UCSD-AML1 (cell line): ENCODE measurements at regions not wholly inside any gene's neighbourhood (a gene's known extent, or its start where the extent isn't known, plus 50 kb on each side); places are given as distances from the start of the nearest gene placed in this dataset.

ENCODE experiments used
- DNase-seq: peaks from one replicate; lab custom pipeline; 2025; ENCODE audit not compliant: unreplicated experiment; lab: John Stamatoyannopoulos, UW

DNA sequence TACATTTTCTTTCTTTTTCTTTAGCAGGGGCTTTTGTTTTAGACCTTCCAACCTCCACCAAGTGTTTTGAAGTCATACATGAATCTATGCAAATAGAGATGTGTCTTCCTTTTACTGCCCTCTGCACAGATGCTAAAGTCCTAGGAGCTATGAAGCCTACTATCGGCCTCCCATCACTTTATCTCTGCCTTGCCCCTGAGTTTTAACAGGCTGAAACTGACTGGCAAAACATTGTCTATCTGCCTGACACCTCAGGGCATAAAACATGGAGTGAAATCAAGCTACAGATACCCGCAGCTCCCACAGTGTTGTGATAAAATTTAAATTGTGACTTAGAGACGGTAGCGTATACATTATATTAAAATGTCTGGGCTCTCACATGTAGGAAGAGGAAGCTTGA lies 604.6 kb upstream of the C9orf72 start:
- DNase-seq, result no peak

DNA sequence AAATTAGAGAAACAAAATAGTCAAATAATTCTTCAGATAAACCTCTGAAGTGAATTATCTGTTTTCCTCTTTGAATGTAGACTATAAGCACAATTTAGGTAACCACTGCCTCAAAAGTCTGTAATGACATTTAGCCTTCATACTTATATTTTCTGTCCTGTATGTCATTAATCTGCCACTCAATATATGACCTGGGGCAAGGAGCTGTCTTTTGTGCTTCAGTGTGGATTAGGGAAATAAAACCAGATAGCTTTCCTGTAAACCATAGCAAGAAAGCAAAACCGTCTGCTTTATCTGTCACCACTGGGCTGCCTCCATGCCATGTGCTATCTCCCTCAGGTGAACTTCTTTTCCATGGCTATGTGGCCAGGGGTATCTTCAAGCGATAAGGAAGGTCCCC lies 606.6 kb upstream of the C9orf72 start:
- DNase-seq, result no peak

DNA sequence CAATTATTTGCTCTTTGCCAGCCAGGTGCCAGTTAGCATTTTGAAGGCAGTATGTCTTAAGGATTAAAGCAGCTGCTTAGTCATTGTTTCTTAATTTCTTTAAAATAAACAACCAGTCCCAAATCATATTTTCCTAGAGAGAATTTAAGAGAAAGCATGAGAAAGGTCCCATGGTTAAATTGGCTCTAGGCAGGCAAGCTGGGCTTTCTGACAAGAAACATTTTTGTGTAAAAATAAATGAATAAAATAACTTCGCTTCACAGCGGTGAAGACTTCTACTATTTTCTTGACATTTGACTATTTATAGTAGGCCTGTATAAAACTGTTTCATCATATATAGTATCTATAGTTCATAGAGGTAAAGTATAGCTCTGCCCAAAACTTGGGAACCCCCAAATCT lies 617.7 kb upstream of the C9orf72 start:
- DNase-seq, result no peak

DNA sequence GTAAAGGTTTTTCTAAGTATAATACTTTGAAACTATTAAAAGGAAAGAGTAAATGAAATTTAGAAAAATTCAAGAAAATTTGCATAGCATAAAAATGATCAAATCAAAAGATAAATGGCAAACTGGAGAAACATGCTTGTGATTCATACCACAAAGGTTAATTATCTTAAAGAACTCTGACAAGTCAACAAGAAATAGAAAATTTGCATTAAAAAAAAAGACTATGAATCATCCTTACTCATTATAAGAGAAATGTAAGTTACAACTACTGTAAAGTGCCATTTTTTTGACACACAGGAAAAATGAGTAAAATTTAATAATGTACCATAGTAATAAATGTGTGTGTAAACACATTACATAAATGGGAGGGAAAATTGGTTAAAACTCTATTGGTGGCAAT lies 624.4 kb upstream of the C9orf72 start:
- no peak for DNase-seq

DNA sequence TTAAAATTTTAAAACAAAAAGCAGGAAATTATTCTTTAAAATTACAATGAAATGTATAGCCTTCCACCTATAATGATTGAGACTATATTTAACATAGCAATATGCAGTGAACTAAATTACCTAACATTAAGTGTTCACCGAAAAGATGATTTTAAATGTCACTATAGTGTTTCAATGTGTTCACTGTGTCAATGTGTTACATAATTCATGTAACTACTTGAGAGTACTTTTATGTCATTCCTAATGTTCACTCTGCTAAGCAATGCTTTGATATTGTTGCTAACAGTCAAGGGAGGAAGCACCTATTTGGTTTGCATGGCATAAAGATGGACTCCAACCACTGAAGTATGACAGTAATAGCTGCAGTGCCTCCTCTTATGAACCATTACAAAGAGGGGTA lies 629.8 kb upstream of the C9orf72 start:
- no peak for DNase-seq

DNA sequence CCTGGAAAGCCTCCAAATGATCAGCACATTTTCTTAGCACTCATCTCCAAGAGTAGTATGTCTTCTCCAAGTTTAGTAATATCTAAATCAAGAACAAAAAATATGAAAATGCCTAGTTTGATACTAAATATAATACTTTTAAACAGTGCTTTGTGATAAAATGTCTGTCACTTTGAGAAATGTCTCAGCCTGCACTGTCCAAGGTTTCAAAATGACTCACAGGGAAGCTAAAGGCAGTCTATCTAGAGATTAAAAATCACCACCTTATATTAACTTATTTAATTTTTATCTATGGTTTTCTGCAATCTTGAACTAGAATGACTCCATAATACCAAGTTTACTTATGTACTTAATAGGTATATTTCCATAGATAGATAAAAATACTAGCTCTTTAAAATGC lies 633.0 kb upstream of the C9orf72 start:
- no peak for DNase-seq

DNA sequence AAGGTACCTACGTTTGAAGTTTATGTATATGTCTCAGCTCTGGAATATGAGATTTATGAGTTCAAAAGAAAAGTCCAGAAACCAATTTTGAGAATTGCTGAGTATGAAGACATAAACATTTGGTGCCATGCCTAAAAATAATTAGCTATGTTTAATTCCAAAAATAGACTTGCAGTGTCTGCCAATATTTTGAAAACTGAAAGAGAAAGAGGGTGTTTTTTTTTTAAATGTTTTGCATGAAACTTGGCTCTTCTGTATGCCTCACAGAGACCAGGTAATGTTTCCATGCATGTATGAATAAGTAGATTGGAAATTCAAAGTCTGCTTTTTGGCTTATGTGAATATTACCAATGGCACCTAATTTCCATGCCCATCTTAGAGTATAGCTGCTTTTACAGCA lies 634.4 kb upstream of the C9orf72 start:
- DNase-seq, result no peak

DNA sequence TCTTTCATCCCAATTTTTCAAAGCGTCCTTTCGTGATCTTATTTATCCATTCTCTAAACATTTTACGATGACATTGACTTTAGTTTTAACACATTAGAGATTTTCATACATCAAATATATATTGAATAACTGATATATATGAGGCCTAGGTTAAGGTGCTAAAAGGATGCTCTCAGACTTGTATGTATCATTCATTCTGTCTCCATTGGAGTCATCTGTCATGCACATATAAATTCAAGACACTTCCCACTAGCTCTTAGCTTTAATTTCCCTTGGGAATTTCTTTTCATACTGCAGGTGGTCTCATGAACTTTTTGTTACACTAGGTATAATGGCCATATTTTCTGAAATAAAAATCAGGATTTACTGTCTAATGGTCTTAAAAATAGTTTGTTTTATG lies 635.8 kb upstream of the C9orf72 start:
- DNase-seq, result no peak

DNA sequence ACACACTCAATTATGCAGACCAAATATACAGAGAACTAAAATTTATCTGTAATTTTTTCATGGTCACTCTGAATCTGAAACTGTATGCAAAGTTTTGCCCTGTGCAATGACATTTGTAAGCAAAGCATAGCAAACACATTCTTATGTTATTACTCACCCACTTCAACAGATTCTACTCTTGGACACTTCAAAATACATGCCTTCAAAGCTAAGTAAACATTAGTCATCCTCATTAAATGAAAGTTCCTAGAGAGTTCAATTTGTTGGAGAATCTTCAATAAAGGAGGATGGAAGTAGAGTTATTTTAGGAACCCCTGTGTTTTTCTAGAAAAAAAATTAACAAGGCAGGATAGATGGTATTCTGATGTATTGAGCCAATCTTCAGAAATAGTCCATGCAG lies 639.7 kb upstream of the C9orf72 start:
- DNase-seq, result no peak

DNA sequence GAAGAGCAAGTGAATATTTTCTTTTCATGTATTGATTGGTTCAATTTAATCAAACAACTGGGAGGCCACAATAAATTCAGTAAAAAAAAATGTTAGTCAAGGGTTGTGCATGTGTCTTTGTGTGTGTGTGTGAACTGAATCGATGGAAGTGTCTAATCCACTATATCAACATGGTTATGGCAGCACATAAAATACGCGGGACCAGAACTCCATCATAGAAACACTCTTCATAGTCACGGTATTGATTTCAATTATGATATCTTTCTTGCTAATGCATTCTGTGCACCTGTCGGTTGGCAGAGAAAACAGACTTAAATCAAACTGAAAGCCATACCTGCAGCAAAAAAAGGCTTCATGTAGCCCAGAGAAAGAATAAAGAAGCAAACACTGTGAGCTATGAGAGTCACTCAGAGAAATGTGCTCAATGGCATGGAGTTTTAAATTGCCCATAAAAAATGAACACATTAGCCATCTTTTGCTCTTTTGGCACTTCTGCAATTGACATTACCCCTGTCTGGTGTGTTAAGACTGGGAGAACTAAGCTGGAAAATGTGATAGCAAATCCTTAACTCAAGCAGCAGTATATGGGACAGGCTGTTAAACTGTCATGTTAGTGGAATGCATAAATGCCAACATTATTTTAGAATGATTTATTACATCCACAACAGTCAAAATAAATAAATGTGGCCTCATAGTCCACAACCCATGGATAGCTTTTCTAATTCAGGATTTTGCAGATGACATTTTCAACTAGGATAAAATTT lies 642.4 kb upstream of the C9orf72 start:
- DNase-seq, result no peak

DNA sequence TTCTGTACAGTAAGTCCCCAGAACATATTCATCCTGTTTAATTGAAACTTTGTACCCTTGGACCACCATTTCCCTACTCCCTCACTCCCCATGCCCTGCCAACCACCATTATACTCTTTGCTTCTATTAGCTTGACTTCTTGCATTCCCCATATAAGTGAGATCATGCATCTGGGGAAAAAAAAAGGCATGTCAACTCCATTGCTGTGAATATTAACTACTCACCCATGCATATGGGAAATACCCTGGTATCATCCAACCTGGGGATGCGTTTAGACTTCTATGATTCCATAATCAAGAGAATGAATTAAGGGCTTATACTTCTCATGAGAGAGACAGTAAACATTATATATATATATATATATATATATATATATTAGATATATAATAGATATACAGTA lies 659.4 kb upstream of the C9orf72 start:
- DNase-seq, result no peak

DNA sequence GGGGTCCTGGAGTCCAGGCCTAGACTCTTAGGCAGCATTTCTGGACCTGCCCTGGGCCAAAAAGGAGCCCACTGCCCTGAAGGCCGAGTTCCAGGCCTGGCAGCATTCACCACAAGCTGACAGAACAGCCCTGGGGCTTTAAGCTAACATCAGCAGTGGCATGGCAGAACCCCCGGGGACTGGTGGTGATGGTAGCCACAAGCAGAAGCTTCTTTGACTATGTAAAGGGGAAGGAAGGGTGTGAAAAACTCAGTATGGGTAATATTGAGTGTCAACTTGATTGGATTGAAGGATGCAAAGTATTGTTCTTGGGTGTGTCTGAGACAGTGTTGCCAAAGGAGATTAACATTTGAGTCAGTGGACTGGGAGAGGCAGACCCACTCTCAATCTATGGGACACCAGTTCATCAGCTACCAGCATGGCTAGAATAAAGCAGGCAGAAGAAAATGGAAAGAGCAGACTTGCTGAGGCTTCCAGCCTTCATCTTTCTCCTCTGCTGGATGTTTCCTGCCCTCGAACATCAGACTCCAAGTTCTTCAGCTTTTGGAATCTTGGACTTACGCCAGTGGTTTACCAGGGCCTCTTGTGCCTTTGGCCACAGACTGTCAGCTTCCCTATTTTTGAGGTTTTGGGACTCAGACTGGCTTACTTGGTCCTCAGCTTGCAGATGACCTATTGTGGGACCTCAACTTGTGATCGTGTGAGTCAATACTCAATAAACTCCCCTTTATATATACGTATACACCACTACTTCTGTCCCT lies 661.0 kb upstream of the C9orf72 start:
- DNase-seq, result no peak

DNA sequence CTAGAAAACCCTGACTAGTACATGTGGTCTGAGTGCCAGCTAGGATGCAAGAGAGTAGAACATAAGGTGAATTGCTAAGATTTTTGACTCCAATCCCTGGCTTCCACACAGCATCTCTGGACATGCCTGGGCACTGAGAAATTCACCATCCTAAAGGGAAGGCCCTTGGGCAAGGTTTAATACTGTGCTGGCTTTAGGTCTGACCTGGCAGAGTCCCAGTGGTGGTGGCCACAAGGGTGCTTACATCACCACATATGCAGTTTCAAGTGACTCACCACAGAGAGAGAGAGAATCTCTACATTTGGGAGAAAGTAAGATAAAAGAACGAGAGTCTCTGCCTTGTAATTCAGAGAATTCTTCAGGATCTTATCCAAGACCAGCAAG lies 661.6 kb upstream of the C9orf72 start:
- no peak for DNase-seq

DNA sequence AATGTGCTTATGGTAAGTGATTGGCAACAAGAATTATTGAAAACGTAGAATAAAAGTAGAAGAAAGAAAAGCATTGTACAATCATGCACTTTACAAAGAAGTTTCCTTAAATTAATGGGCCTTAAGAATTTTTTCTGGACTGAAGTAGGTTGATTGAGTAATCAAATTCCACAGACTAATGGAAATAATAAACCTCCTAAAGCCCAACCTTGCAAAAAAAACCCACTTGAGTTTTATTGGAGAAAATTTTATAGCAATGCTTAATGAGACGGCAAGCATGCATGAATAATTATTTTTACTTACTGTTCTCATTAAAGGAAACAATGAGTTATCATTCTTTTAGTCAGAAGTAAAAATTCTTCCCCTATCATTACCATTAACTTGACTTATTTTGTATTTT lies 676.1 kb upstream of the C9orf72 start:
- DNase-seq, result no peak

DNA sequence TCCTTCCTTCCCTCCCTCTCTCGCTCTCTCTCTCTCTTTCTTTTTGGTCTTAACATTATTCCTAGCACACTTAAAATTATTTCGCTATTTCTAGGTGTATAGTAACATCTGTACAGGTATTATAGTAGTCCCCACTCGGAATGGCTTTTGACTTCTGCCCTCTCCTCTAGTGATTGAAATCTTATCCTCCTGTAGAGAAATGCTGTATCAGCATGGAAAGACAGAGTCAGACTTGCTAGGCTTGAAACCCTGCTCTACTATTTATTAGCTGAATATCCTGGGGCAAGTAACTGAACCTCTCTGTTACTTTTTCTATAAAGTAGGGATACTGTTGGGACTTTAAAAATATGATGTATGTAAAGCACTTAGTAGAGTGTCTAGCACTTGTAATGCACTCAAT lies 681.9 kb upstream of the C9orf72 start:
- no peak for DNase-seq

DNA sequence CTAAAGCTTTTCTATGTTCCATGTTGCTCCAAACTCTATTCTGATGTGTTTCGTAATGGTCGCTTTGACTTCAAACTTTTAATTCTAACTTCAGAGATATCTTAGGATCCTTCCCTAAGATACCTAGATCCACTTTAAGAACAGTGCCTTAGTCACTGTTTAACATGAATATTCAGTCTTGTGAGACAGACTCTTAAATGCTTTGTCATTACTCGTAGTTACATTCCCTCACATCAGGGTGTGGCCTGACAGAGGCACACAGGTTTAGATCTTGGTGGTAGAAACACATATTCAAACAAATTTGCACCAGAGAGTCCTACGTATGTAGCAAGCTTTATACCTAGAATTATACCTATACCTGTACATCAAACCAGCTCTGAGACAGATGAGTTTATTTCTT lies 687.0 kb upstream of the C9orf72 start:
- no peak for DNase-seq

DNA sequence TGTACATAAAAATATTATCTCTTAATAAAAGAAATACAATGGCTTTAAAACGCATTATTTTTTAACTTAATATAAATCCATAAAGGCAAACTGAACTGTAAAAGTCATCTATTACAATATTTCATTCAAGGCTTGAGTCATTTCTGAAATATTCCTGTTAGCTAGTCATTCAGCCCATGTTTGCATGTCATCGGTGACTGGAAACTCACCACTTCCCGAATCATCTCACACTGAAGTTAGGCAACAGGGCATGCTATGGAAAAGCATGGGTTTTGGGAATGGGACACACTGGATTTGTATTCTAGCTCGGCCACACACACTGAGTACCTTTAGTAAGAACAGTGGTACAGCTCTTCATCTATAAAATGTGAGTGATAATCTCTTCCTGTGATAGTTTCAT lies 691.1 kb upstream of the C9orf72 start:
- DNase-seq, result no peak

DNA sequence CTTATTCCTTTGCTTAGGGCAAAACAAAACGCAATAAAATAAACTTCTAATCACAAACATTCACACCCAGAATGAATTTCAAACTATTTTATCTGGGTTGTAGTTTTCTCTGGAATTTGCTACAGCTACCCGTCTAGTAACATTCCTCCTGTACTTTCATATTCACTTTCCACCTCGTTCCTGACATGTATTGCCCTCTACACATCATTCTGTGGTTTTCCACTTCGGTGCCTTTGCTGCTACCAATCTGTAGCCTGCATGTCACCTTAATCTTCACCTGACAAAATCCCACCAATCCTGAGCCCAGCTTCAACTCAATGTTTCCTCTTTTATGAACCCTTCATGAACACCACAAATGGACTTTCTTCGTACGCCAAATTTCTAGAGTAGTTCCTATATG lies 694.1 kb upstream of the C9orf72 start:
- no peak for DNase-seq

DNA sequence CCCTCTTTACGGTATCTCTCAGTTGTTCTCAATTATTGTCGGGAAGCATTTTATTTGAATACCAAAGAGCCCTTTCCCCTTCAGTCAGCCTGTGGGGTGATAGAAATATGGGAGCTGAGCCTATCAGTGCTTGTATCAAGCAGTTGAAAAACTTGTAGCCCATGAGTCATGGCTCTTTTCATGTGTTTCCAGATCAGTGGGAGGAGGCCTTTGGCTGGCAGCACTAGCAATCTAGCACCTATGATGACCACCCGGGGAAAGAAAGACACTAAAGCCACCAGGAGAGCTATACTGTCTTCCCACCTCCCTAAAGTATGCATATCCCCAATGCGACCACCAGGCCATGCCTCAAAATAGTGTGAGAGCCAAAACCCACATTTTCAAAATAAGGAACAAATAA lies 696.9 kb upstream of the C9orf72 start:
- no peak for DNase-seq

DNA sequence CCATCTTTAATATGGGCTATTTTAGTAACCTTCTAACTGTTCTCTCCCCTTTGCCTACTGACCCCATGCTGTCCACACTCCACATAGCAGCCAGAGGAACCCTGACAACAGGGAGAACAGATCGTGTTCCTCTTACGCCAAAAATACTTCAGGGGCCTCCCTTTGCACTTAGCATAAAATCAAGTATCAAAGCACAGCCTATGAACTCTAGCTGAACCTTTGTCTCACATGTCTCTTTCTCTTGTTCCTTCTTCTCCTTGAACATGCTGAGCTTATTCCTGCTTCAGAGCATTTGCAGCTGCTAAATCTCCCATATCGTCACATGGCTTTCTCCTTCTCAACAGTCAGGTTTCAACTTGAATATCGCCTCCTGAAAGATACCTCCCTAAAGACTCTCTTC lies 698.8 kb upstream of the C9orf72 start:
- DNase-seq, result no peak

DNA sequence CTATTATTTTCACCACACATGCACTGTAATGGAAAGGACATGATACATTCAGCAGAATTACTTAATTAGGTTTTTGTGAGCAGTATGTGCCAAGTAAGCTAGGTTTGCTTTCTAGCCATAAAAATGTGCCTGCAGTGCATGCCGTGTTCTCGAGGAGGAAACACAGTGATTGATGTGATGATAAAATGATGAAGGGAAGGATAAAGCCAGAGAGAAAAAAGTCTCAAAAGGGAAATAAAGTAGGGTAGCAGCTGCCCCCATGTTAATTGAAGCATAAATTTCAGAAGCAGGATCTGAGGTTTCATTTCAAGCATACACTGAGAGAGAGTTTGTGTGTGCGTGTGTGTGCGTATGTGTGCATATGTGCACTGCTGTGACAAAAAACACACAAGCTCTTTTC lies 714.2 kb upstream of the C9orf72 start:
- no peak for DNase-seq

DNA sequence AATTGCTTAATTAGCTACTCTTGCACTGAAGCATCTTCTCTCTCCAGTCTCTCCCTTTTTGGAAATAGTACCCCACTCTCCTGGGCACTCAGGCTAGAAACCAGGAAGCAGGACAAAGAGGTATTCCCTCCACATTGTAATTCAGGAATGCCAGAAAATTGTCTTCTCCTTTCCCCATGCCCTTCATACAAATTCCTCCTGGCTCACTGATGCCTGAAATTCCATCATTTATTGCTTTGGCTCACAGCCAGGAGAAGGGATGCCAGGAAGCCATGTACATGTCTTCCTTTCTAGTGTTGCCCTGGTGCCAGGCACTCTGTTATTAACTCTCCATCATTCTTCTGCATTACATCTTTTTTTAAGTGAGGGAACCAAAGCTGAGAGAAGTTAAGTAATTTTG lies 716.5 kb upstream of the C9orf72 start:
- no peak for DNase-seq
